H1 (cell line): ENCODE measurements at regions not wholly inside any gene's neighbourhood (a gene's known extent, or its start where the extent isn't known, plus 50 kb on each side); places are given as distances from the start of the nearest gene placed in this dataset.

Source experiments
- GABPA ChIP-seq: IDR thresholded peaks from 2 replicates; pipeline ENCODE4 v1.6.1; 2011; ENCODE audit warnings: mild to moderate bottlenecking, low read length, moderate library complexity, borderline replicate concordance; ENCODE audit not compliant: insufficient read depth

GRCh38 chr2:40872580-40872979 is 420.7 kb upstream of the SLC8A1 start (continued):
- TF ChIP-seq GABPA: no peak
